ENCODE measurements at regions not wholly inside any gene's neighbourhood (a gene's known extent, or its start where the extent isn't known, plus 50 kb on each side); places are given as distances from the start of the nearest gene placed in this dataset.
"Not testable (repeated sequence)": the region's sequence is repeated elsewhere in the genome, so short reads cannot be mapped to it uniquely, and the experiment has no call there.

GRCh38 chr7:54292171-54292925, 249.8 kb upstream of the VSTM2A start:
- DNase-seq = no peak

GRCh38 chr7:54299426-54299825, 242.7 kb upstream of the VSTM2A start:
- DNase-seq = no peak

- not testable (repeated sequence) for DNase-seq
These were observed 226.2 kb upstream of the VSTM2A start for GRCh38 chr7:54315955-54316354.

- DNase-seq = no peak
These were observed 215.5 kb upstream of the VSTM2A start for GRCh38 chr7:54326592-54327167.

GRCh38 chr7:54330216-54330800, 211.9 kb upstream of the VSTM2A start:
- no peak for DNase-seq

- no peak for DNase-seq
These were observed 210.9 kb upstream of the VSTM2A start for GRCh38 chr7:54331311-54331710.

GRCh38 chr7:54332301-54332700, 209.9 kb upstream of the VSTM2A start:
- no peak for DNase-seq

- no peak for DNase-seq
These were observed 208.2 kb upstream of the VSTM2A start for GRCh38 chr7:54333952-54334351.

GRCh38 chr7:54336800-54337199, 205.4 kb upstream of the VSTM2A start:
- no peak for DNase-seq

GRCh38 chr7:54337466-54337865, 204.7 kb upstream of the VSTM2A start:
- no peak for DNase-seq

- DNase-seq = no peak
These were observed 203.9 kb upstream of the VSTM2A start for GRCh38 chr7:54338319-54338718.

GRCh38 chr7:54339073-54339472, 203.1 kb upstream of the VSTM2A start:
- DNase-seq = no peak

- no peak for DNase-seq
These were observed 199.7 kb upstream of the VSTM2A start for GRCh38 chr7:54342458-54342857.

- DNase-seq = no peak
These were observed 198.7 kb upstream of the VSTM2A start for GRCh38 chr7:54343511-54343910.

GRCh38 chr7:54345746-54346145, 196.4 kb upstream of the VSTM2A start:
- DNase-seq = no peak

GRCh38 chr7:54349229-54349628, 192.9 kb upstream of the VSTM2A start:
- DNase-seq = no peak

- no peak for DNase-seq
These were observed 187.7 kb upstream of the VSTM2A start for GRCh38 chr7:54354436-54354835.

- DNase-seq = no peak
These were observed 186.3 kb upstream of the VSTM2A start for GRCh38 chr7:54355842-54356241.

GRCh38 chr7:54360075-54360840, 181.9 kb upstream of the VSTM2A start:
- DNase-seq = no peak

- DNase-seq = no peak
These were observed 151.6 kb upstream of the VSTM2A start for GRCh38 chr7:54390565-54390964.

- DNase-seq = no peak
These were observed 149.2 kb upstream of the VSTM2A start for GRCh38 chr7:54392935-54393334.

GRCh38 chr7:54394834-54395233, 147.3 kb upstream of the VSTM2A start:
- no peak for DNase-seq

GRCh38 chr7:54397836-54398612, 144.2 kb upstream of the VSTM2A start:
- DNase-seq = no peak

Data from bone marrow (tissue), 2 donors.